ENCODE measurements at regions not wholly inside any gene's neighbourhood (a gene's known extent, or its start where the extent isn't known, plus 50 kb on each side); places are given as distances from the start of the nearest gene placed in this dataset.

DNA sequence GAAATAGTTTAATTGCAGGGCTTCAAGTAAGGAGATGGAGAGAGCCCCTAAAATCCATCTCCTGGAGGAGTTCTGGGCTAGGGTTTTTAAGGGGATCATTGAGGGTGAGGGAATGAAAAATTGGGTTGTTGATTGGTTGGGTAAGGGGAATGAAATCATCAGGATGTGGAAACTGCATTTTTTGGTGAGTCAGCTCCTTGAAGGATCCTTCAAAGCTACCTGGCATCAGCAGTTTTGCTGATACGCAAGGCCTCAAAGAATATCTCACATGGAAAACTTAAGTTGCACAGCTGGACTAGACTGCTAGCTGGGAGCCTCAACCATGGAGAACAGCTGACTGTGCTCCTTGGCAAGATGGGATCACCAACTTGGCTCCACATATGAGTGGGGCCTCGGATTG lies 136.7 kb downstream of the FGF10 start:
- Mint-ChIP-seq H3K27ac (peak overlapping the region in 1 of 6 donors; percentile 17), H3K27me3 (no peaks in the 10 kb centered on the region), H3K4me3 (no peak overlapping the region), H3K36me3 (peaks cover 0 to 3% of the 10 kb centered on the region in 2 donors), H3K9me3 (peaks cover 0 to 7% (median 4%) of the 10 kb centered on the region in 7 donors), H3K4me1 (no peaks in the 10 kb centered on the region)
- DNase-seq (no peak), ATAC-seq (ENCODE audit: low read depth in 2 of 2) (no peak)

- Mint-ChIP-seq H3K27ac (no peak overlapping the region), H3K4me3 (no peak overlapping the region), H3K9me3 (peaks cover 0 to 7% (median 4%) of the 10 kb centered on the region in 7 donors), H3K4me1 (no peaks in the 10 kb centered on the region), H3K27me3 (no peaks in the 10 kb centered on the region), H3K36me3 (peaks cover 0 to 3% of the 10 kb centered on the region in 2 donors)
- DNase-seq (no peak), ATAC-seq (ENCODE audit: low read depth in 2 of 2) (no peak)
Observed at GRCh38 chr5:44246986-44247385, 142.2 kb downstream of the FGF10 start.

DNA sequence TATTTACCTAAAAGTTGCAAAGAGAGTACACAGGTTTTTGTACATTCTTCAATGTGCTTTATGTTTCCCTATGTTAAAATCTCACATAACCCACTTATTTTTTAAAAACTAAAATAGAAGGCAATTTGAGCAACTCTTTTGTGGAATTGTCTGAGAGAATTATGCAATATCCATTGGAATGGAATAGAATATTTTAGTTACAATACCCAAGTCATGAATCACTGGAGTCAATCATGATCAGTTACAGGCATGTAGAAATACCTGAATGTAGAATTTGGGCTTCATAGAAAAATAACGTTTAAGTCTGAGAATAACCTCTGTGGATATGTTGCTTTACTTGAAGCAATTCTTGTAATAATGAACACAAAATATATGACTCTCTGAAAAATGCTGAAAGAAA lies 143.3 kb downstream of the FGF10 start:
- peaks cover 0 to 3% of the 10 kb centered on the region in 2 donors for H3K36me3 Mint-ChIP-seq
- no peak overlapping the region for H3K27ac Mint-ChIP-seq
- no peak overlapping the region for H3K4me3 Mint-ChIP-seq
- H3K27me3 Mint-ChIP-seq = no peaks in the 10 kb centered on the region
- peaks cover 0 to 7% (median 4%) of the 10 kb centered on the region in 7 donors for H3K9me3 Mint-ChIP-seq
- no peak for DNase-seq
- no peak for ATAC-seq (ENCODE audit: low read depth in 2 of 2)
- H3K4me1 Mint-ChIP-seq = no peaks in the 10 kb centered on the region

GRCh38 chr5:44242791-44243190 lies 146.4 kb downstream of the FGF10 start:
- Mint-ChIP-seq H3K27ac (no peak overlapping the region), H3K4me1 (no peaks in the 10 kb centered on the region), H3K4me3 (no peak overlapping the region), H3K9me3 (peaks cover 0 to 5% (median 0%) of the 10 kb centered on the region in 7 donors), H3K36me3 (no peaks in the 10 kb centered on the region), H3K27me3 (no peaks in the 10 kb centered on the region)
- DNase-seq (no peak), ATAC-seq (ENCODE audit: low read depth in 2 of 2) (no peak)

- H3K36me3 Mint-ChIP-seq = no peaks in the 10 kb centered on the region
- H3K27me3 Mint-ChIP-seq = no peaks in the 10 kb centered on the region
- H3K27ac Mint-ChIP-seq = no peak overlapping the region
- no peak overlapping the region for H3K4me3 Mint-ChIP-seq
- DNase-seq (no peak), ATAC-seq (ENCODE audit: low read depth in 2 of 2) (no peak)
- H3K4me1 Mint-ChIP-seq = no peaks in the 10 kb centered on the region
- H3K9me3 Mint-ChIP-seq = peaks cover 0 to 7% (median 3%) of the 10 kb centered on the region in 7 donors
Observed at GRCh38 chr5:44236040-44236439, 153.2 kb downstream of the FGF10 start.

GRCh38 chr5:44233691-44234090 lies 155.5 kb downstream of the FGF10 start:
- Mint-ChIP-seq H3K27ac (no peak overlapping the region), H3K4me3 (no peak overlapping the region), H3K36me3 (no peaks in the 10 kb centered on the region), H3K9me3 (peaks cover 2 to 8% (median 7%) of the 10 kb centered on the region in 7 donors), H3K27me3 (no peaks in the 10 kb centered on the region), H3K4me1 (no peaks in the 10 kb centered on the region)
- ATAC-seq (ENCODE audit: low read depth in 2 of 2) (no peak), DNase-seq (no peak)

GRCh38 chr5:44225231-44226160 lies 163.7 kb downstream of the FGF10 start:
- ATAC-seq (ENCODE audit: low read depth in 2 of 2) (no peak), DNase-seq (no peak)
- H3K27ac Mint-ChIP-seq = no peak overlapping the region
- no peak overlapping the region for H3K4me3 Mint-ChIP-seq
- H3K9me3 Mint-ChIP-seq = peaks cover 0 to 11% (median 7%) of the 10 kb centered on the region in 7 donors
- no peaks in the 10 kb centered on the region for H3K27me3 Mint-ChIP-seq
- no peaks in the 10 kb centered on the region for H3K36me3 Mint-ChIP-seq
- H3K4me1 Mint-ChIP-seq = no peaks in the 10 kb centered on the region

DNA sequence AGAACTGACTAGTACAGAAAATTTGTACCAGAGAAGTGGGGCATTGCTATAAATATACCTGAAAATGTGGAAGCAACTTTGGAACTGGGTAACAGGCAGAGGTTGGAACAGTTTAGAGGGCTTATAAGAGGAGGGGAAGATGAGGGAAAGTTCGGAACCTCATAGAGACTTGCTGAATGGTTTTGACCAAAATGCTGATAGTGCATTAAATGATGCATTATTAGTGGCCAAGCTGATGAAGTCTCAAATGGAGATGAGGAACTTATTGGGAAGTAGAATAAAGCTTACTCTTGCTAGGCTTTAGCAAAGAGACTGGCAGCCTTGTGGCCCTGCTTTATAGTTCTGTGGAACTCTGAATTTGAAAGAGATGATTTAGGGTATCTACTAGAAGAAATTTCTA lies 189.8 kb downstream of the FGF10 start:
- ATAC-seq (ENCODE audit: low read depth in 2 of 2) (no peak), DNase-seq (no peak)
- Mint-ChIP-seq H3K27ac (no peak overlapping the region), H3K4me3 (no peak overlapping the region), H3K36me3 (peaks cover 0 to 9% of the 10 kb centered on the region in 2 donors), H3K4me1 (no peaks in the 10 kb centered on the region), H3K9me3 (peaks cover 8 to 44% (median 12%) of the 10 kb centered on the region in 7 donors), H3K27me3 (no peaks in the 10 kb centered on the region)

DNA sequence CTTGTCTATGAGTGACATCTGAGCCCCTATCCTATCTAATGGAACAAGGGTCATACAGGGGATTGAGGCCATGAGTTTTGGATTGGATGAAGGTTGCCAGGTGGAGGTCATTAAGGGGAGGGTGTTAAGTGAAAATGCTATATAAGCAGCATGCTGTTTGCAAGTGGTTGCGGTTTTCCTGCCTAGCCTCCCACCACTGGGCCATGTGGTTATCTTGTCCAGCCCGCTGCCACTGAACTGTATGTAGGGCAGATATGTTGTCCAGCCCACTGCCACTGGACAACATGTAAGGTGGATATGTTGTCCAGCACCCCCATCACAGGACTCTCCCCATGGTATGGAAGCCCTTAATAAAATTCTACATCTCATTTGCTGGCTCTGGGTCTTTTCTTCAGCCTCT lies 200.0 kb downstream of the FGF10 start:
- peaks cover 5 to 25% (median 8%) of the 10 kb centered on the region in 7 donors for H3K9me3 Mint-ChIP-seq
- DNase-seq = no peak

DNA sequence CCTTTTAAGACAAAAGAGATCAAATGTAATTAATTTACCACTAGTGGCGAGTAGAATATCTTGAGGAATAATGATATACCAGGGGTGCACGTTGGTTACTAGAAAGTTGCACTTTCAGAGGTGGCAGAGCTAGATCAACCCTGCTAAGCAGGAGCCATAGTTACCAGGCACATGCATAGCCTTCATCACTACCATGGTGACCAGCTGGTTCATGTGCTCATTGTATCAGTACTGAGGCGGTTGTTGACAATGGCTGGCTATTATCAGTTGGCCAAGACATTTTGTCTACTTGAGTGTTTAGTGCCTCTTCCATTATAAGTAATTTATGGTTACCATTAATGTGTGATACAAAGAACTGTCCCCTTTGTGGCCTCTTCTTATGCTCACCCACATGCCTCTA lies 201.2 kb downstream of the FGF10 start:
- H3K4me3 Mint-ChIP-seq = no peak overlapping the region
- H3K9me3 Mint-ChIP-seq = peaks cover 0 to 18% (median 7%) of the 10 kb centered on the region in 7 donors
- DNase-seq (no peak), ATAC-seq (ENCODE audit: low read depth in 2 of 2) (no peak)
- no peaks in the 10 kb centered on the region for H3K4me1 Mint-ChIP-seq
- no peaks in the 10 kb centered on the region for H3K36me3 Mint-ChIP-seq
- H3K27me3 Mint-ChIP-seq = no peaks in the 10 kb centered on the region
- H3K27ac Mint-ChIP-seq = no peak overlapping the region

More for the DNA sequence above, 200.0 kb downstream of the FGF10 start:
- Mint-ChIP-seq H3K27me3 (no peaks in the 10 kb centered on the region), H3K27ac (no peak overlapping the region), H3K4me3 (peak overlapping the region in 1 of 8 donors; percentile 66), H3K4me1 (no peaks in the 10 kb centered on the region), H3K36me3 (peaks cover 0 to 6% of the 10 kb centered on the region in 2 donors)
- ATAC-seq (ENCODE audit: low read depth in 2 of 2) = no peak

DNA sequence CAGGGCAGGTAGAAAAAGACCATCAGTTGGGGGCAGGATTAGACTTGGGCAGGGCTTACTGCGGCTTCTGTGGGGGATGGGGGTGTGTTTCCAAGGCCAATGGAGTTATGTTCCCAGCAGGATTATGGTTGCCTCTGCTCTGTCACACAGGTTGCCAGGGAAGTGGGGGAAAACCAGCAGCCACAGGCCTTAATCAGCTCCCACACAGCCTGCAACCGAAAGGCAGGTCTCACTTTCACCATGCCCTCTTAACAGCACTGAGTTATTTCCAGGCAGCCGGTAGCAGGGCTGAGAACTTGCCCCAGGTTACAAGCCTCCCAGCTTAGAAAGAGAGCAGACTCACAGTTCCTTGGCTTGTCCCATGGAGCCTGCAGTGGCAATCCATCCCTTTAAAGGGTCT lies 205.5 kb downstream of the FGF10 start:
- no peak for DNase-seq
- Mint-ChIP-seq H3K9me3 (peaks cover 3 to 12% (median 8%) of the 10 kb centered on the region in 7 donors), H3K27ac (no peak overlapping the region), H3K36me3 (no peaks in the 10 kb centered on the region), H3K27me3 (no peaks in the 10 kb centered on the region), H3K4me3 (no peak overlapping the region), H3K4me1 (no peaks in the 10 kb centered on the region)
- ATAC-seq (ENCODE audit: low read depth in 2 of 2) = no peak

GRCh38 chr5:44183312-44183711 lies 205.9 kb downstream of the FGF10 start:
- Mint-ChIP-seq H3K9me3 (peaks cover 5 to 12% (median 8%) of the 10 kb centered on the region in 7 donors), H3K36me3 (no peaks in the 10 kb centered on the region), H3K27me3 (no peaks in the 10 kb centered on the region), H3K27ac (no peak overlapping the region), H3K4me3 (no peak overlapping the region), H3K4me1 (no peaks in the 10 kb centered on the region)
- DNase-seq (no peak), ATAC-seq (ENCODE audit: low read depth in 2 of 2) (no peak)

GRCh38 chr5:44178414-44178813 lies 210.8 kb downstream of the FGF10 start:
- H3K9me3 Mint-ChIP-seq = peaks cover 6 to 39% (median 17%) of the 10 kb centered on the region in 7 donors
- H3K36me3 Mint-ChIP-seq = no peaks in the 10 kb centered on the region
- no peak overlapping the region for H3K4me3 Mint-ChIP-seq
- no peaks in the 10 kb centered on the region for H3K4me1 Mint-ChIP-seq
- H3K27me3 Mint-ChIP-seq = no peaks in the 10 kb centered on the region
- DNase-seq (no peak), ATAC-seq (ENCODE audit: low read depth in 2 of 2) (no peak)
- H3K27ac Mint-ChIP-seq = no peak overlapping the region

GRCh38 chr5:44167540-44167939 lies 221.7 kb downstream of the FGF10 start:
- Mint-ChIP-seq H3K27ac (no peak overlapping the region), H3K4me1 (no peaks in the 10 kb centered on the region), H3K4me3 (no peak overlapping the region), H3K36me3 (no peaks in the 10 kb centered on the region), H3K27me3 (no peaks in the 10 kb centered on the region), H3K9me3 (peaks cover 3 to 20% (median 14%) of the 10 kb centered on the region in 7 donors)
- ATAC-seq (ENCODE audit: low read depth in 2 of 2) (no peak), DNase-seq (no peak)

Measured in naive B cell (primary cell).